ENCODE measurements at regions not wholly inside any gene's neighbourhood (a gene's known extent, or its start where the extent isn't known, plus 50 kb on each side); places are given as distances from the start of the nearest gene placed in this dataset.

DNA sequence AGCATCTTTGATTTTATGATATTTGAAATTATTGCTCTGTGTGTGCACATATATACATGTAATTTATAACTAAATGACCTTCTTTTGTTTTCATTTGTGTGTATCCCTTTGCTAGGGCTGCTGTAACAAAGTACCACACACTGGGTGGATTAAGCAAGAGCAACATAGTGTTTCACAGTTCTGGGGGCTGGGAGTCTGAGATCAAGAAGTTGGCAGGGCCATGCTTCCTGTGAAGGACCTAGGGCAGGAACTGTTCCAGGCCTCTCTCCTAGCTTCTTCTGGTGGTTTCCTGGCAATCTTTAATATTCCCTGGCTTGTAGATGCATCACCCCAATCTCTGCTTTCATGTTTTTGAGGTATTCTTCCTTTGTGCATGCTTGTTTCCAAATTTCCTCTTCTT lies 1043.9 kb downstream of the TSN start:
- H3K9me3 ChIP-seq (replicated peaks; ENCODE audit: control insufficient read depth, insufficient read depth, low read depth, low read length), result no peaks in the 10 kb centered on the region; the same call in 1 of the 2 replicates
- no peaks in the 10 kb centered on the region for H3K27me3 ChIP-seq (ENCODE audit: control insufficient read depth in 2 of 2, insufficient read depth in 2 of 2, low read length in 2 of 2)
- H3K9me1 ChIP-seq (ENCODE audit: control insufficient read depth, insufficient read depth, low read length), result no peaks in the 10 kb centered on the region
- BruUV-seq (replicated peaks), result no TSS peak
- H3K79me2 ChIP-seq (ENCODE audit: control insufficient read depth, insufficient read depth, low read length), result no peaks in the 10 kb centered on the region
- no peak for DNase-seq (ENCODE audit: extremely low read depth in 1 of 4, low spot score in 3 of 4)
- no peaks in the 10 kb centered on the region for H3K4me1 ChIP-seq (replicated peaks in 1 of 2; ENCODE audit: control insufficient read depth in 2 of 2, insufficient read depth in 2 of 2, low read length in 2 of 2)
- no peak overlapping the region for H3K9ac ChIP-seq (ENCODE audit: insufficient read depth in 1 of 2, low read depth in 2 of 2, low read length in 2 of 2)
- H3K4me2 ChIP-seq (ENCODE audit: insufficient read depth, low read length), result no peak overlapping the region
- intact Hi-C loops (cut with micrococcal nuclease) (no loop called here), in situ Hi-C loops (cut with MboI) (no loop called here)
- ChIA-PET CTCF (ENCODE audit: low intra/inter-chr PET ratio) (no interaction called here), POLR2A (no interaction called here)
- no peak for FAIRE-seq
- no peak overlapping the region for H3K4me3 ChIP-seq
- H2AFZ ChIP-seq (ENCODE audit: low read depth, low read length), result no peak overlapping the region
- no peak overlapping the region for H3K27ac ChIP-seq (ENCODE audit: extremely low read depth, low read depth, low read length)
- H3K36me3 ChIP-seq (ENCODE audit: control insufficient read depth, insufficient read depth, low read length), result no peaks in the 10 kb centered on the region
- no peak for ATAC-seq
- no peaks in the 10 kb centered on the region for H4K20me1 ChIP-seq (replicated peaks; ENCODE audit: control insufficient read depth, insufficient read depth, low read length)
- TF ChIP-seq, protein P1, sequence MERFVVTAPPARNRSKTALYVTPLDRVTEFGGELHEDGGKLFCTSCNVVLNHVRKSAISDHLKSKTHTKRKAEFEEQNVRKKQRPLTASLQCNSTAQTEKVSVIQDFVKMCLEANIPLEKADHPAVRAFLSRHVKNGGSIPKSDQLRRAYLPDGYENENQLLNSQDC (CRISPR knock-in tag; IDR thresholded peaks at IDR 0.05), result no peak
- TF ChIP-seq ZNF232 (CRISPR knock-in tag; IDR thresholded peaks at IDR 0.05) (no peak), ZNF444 (CRISPR knock-in tag; IDR thresholded peaks at IDR 0.05) (no peak), ZNF740 (CRISPR knock-in tag; IDR thresholded peaks at IDR 0.05) (no peak), ZNF740 (tag; IDR thresholded peaks at IDR 0.05) (no peak), ZNF143 (CRISPR knock-in tag; IDR thresholded peaks at IDR 0.05) (no peak), SMAD2 (IDR thresholded peaks at IDR 0.05; ENCODE audit: low read depth, low read length) (no peak), HCFC1 (IDR thresholded peaks at IDR 0.05; ENCODE audit: low read depth, low read length) (no peak), ZNF586 (CRISPR knock-in tag; conservative IDR thresholded peaks at IDR 0.05) (no peak), ZNF764 (CRISPR knock-in tag; IDR thresholded peaks at IDR 0.05; ENCODE audit: low read depth) (no peak), SMAD1 (IDR thresholded peaks at IDR 0.05; ENCODE audit: low read depth, low read length, partially characterized antibody) (no peak), IRF2 (CRISPR knock-in tag; IDR thresholded peaks at IDR 0.05) (no peak)
- TF ChIP-seq, protein P2, sequence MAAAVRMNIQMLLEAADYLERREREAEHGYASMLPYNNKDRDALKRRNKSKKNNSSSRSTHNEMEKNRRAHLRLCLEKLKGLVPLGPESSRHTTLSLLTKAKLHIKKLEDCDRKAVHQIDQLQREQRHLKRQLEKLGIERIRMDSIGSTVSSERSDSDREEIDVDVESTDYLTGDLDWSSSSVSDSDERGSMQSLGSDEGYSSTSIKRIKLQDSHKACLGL (CRISPR knock-in tag; IDR thresholded peaks at IDR 0.05; ENCODE audit: borderline replicate concordance, poor library complexity, severe bottlenecking), result no peak
- TF ChIP-seq, protein P3, sequence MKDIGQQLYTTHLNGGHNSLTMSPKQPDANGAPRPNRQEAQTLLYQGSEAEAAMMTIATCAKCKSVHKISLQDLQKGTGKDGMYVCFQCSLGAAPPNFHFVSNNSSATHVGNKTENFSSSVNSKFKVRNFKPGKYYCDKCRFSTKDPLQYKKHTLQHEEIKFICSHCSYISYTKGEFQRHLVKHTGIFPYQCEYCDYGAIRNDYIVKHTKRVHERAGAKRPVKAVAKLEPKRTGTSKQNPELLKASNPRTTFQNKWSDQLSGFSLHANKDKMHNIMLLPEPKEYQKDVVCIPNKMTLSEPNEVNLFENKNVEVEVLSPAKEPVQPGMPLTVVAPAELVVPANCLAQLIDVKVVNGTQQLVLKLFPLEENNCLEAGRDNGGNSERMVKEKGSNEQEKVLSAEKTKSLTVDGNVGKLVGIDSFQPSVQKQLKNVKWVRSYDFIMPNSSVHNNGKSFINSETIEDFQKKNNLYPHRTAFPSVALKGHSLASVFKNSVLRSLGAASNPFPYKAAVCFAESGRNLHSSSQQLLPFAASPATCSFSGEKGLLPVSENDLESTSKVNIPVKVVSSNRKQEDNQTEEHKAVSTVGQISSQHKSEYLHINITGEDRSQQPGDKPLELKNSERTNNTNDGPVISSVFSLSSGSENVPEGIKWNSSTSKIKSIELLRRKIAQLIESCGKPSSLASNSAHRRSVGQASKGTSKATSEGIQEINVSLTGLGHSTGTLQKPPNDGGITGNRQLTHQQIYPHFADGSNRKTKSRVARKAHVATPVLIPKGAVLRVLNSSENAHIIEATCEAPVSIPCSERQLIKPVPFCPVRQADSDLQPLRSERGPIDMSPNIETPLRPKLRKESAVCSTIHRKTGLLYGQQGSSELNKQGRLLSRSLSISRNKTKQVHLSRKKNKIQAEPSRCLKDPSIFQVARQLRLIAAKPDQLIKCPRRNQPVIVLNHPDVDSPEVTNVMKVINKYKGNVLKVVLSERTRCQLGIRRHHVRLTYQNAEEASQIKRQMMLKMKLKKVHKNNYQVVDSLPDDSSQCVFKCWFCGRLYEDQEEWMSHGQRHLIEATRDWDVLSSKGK (CRISPR knock-in tag; IDR thresholded peaks at IDR 0.05), result no peak
- TF ChIP-seq, protein P4, sequence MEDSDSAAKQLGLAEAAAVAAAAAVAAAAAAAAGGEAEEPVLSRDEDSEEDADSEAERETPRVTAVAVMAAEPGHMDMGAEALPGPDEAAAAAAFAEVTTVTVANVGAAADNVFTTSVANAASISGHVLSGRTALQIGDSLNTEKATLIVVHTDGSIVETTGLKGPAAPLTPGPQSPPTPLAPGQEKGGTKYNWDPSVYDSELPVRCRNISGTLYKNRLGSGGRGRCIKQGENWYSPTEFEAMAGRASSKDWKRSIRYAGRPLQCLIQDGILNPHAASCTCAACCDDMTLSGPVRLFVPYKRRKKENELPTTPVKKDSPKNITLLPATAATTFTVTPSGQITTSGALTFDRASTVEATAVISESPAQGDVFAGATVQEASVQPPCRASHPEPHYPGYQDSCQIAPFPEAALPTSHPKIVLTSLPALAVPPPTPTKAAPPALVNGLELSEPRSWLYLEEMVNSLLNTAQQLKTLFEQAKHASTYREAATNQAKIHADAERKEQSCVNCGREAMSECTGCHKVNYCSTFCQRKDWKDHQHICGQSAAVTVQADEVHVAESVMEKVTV (CRISPR knock-in tag; IDR thresholded peaks at IDR 0.05), result no peak
